HG02759 (cell line): ENCODE measurements at regions not wholly inside any gene's neighbourhood (a gene's known extent, or its start where the extent isn't known, plus 50 kb on each side); places are given as distances from the start of the nearest gene placed in this dataset.
A peak's percentile ranks its signal among the peaks of the same experiment; 100 is the strongest.
"Not testable (repeated sequence)": the region's sequence is repeated elsewhere in the genome, so short reads cannot be mapped to it uniquely, and the experiment has no call there.

Experiments
- ATAC-seq: cut with Tn5 transposase; IDR thresholded peaks from one replicate; pipeline ENCODE4 v1.9.1; 2021; ENCODE audit warnings: mild to moderate bottlenecking, moderate library complexity; ENCODE audit not compliant: unreplicated experiment

- ATAC-seq, result no peak
Measured at GRCh38 chr7:83749495-83749894, 100.6 kb upstream of the SEMA3E start.

GRCh38 chr7:83739527-83739926, 90.6 kb upstream of the SEMA3E start:
- no peak for ATAC-seq

- ATAC-seq, result no peak
Measured at GRCh38 chr7:83738291-83738835, 89.4 kb upstream of the SEMA3E start.

GRCh38 chr7:83732305-83732704, 83.4 kb upstream of the SEMA3E start:
- no peak for ATAC-seq

GRCh38 chr7:83731154-83731553, 82.2 kb upstream of the SEMA3E start:
- ATAC-seq, result no peak

- not testable (repeated sequence) for ATAC-seq
Measured at GRCh38 chr7:83716923-83717322, 68.0 kb upstream of the SEMA3E start.

- peak; percentile 56 for ATAC-seq
Measured at GRCh38 chr7:83708531-83708930, 59.6 kb upstream of the SEMA3E start.

GRCh38 chr7:83704564-83704963, 55.6 kb upstream of the SEMA3E start:
- no peak for ATAC-seq

- ATAC-seq, result no peak
Measured at GRCh38 chr7:83702446-83702845, 53.5 kb upstream of the SEMA3E start.

GRCh38 chr7:83701736-83702135, 52.8 kb upstream of the SEMA3E start:
- ATAC-seq, result no peak
